DND-41 (cell line): ENCODE measurements at regions not wholly inside any gene's neighbourhood (a gene's known extent, or its start where the extent isn't known, plus 50 kb on each side); places are given as distances from the start of the nearest gene placed in this dataset.

Source experiments
- ATAC-seq: fragments of 200-7000 bp; cut with Tn5 transposase; 3 replicates; pipeline ENCODE4 v1.9.1; 2021; ENCODE audit warnings: low read depth; ENCODE audit not compliant: insufficient read depth
- DNase-seq: peaks from one replicate; pipeline ENCODE4 v3.0.0-alpha.2; 2020
- H2AFZ ChIP-seq: 2 replicates; pipeline ENCODE4 v1.6.0; 2012; ENCODE audit warnings: low read depth, low read length
- H3K27ac ChIP-seq: 2 replicates; pipeline ENCODE4 v1.5.1; 2012; ENCODE audit warnings: low read length, inconsistent platforms
- H3K27me3 ChIP-seq: fragments of 200-600 bp; sonication (generic); 2 replicates; pipeline ENCODE4 v1.6.0; 2012; ENCODE audit warnings: low read length, mild to moderate bottlenecking, inconsistent platforms; ENCODE audit not compliant: insufficient read depth, poor library complexity
- H3K36me3 ChIP-seq: 2 replicates; pipeline ENCODE4 v1.5.1; 2012; ENCODE audit warnings: low read length, inconsistent platforms; ENCODE audit not compliant: insufficient read depth
- H3K4me1 ChIP-seq: 2 replicates; pipeline ENCODE4 v1.5.1; 2012; ENCODE audit warnings: mild to moderate bottlenecking, low read length; ENCODE audit not compliant: insufficient read depth
- H3K4me2 ChIP-seq: 2 replicates; pipeline ENCODE4 v1.6.0; 2012; ENCODE audit warnings: mild to moderate bottlenecking, moderate library complexity, low read length, inconsistent platforms; ENCODE audit not compliant: insufficient read depth
- H3K4me3 ChIP-seq, 2 experiments: fragments of 200-600 bp in 1 of 2; shearing (Covaris generic) in 1 of 2; 2 replicates each; pipeline ENCODE4 v1.5.1; 2012 to 2016; ENCODE audit warnings: inconsistent platforms in 2 of 2, low read length in 2 of 2, mild to moderate bottlenecking in 2 of 2, low read depth in 1 of 2, moderate library complexity in 1 of 2
- H3K79me2 ChIP-seq: 2 replicates; pipeline ENCODE4 v1.6.0; 2012; ENCODE audit warnings: low read length, inconsistent platforms; ENCODE audit not compliant: insufficient read depth
- H3K9ac ChIP-seq: 2 replicates; pipeline ENCODE4 v1.6.0; 2012; ENCODE audit warnings: low read depth, mild to moderate bottlenecking, inconsistent platforms, low read length, moderate library complexity
- H3K9me3 ChIP-seq: 2 replicates; pipeline ENCODE4 v1.5.1; 2012; ENCODE audit warnings: low read length, moderate library complexity, mild to moderate bottlenecking, inconsistent platforms; ENCODE audit not compliant: insufficient read depth, severe bottlenecking
- H4K20me1 ChIP-seq: 2 replicates; pipeline ENCODE4 v1.6.0; 2012; ENCODE audit warnings: low read length; ENCODE audit not compliant: insufficient read depth
- EZH2 ChIP-seq: IDR thresholded peaks from 3 replicates; pipeline ENCODE4 v1.6.1; 2012; ENCODE audit warnings: borderline replicate concordance, low read depth, mild to moderate bottlenecking, moderate library complexity, low read length, inconsistent platforms; ENCODE audit not compliant: severe bottlenecking
- TF ChIP-seq, protein P1 (sequence below): IDR thresholded peaks from 2 replicates; pipeline ENCODE4 v1.5.1; 2012; ENCODE audit warnings: borderline replicate concordance, low read length, moderate library complexity, mild to moderate bottlenecking; ENCODE audit not compliant: poor library complexity, severe bottlenecking; ENCODE audit errors: extremely low read depth

GRCh38 chr6:20013066-20013861, 176.1 kb downstream of the ID4 start:
- Histone ChIP-seq H2AFZ (no peak overlapping the region), H3K4me3 (no peak overlapping the region), H4K20me1 (no peaks in the 10 kb centered on the region), H3K9ac (no peak overlapping the region), H3K79me2 (no peaks in the 10 kb centered on the region), H3K4me2 (no peak overlapping the region), H3K9me3 (no peaks in the 10 kb centered on the region), H3K36me3 (no peaks in the 10 kb centered on the region), H3K27me3 (no peaks in the 10 kb centered on the region), H3K27ac (no peak overlapping the region), H3K4me1 (no peaks in the 10 kb centered on the region)
- no peak for ATAC-seq
- DNase-seq = no peak
- TF ChIP-seq, protein P1, sequence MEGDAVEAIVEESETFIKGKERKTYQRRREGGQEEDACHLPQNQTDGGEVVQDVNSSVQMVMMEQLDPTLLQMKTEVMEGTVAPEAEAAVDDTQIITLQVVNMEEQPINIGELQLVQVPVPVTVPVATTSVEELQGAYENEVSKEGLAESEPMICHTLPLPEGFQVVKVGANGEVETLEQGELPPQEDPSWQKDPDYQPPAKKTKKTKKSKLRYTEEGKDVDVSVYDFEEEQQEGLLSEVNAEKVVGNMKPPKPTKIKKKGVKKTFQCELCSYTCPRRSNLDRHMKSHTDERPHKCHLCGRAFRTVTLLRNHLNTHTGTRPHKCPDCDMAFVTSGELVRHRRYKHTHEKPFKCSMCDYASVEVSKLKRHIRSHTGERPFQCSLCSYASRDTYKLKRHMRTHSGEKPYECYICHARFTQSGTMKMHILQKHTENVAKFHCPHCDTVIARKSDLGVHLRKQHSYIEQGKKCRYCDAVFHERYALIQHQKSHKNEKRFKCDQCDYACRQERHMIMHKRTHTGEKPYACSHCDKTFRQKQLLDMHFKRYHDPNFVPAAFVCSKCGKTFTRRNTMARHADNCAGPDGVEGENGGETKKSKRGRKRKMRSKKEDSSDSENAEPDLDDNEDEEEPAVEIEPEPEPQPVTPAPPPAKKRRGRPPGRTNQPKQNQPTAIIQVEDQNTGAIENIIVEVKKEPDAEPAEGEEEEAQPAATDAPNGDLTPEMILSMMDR = no peak
- TF ChIP-seq EZH2 = no peak

DNA sequence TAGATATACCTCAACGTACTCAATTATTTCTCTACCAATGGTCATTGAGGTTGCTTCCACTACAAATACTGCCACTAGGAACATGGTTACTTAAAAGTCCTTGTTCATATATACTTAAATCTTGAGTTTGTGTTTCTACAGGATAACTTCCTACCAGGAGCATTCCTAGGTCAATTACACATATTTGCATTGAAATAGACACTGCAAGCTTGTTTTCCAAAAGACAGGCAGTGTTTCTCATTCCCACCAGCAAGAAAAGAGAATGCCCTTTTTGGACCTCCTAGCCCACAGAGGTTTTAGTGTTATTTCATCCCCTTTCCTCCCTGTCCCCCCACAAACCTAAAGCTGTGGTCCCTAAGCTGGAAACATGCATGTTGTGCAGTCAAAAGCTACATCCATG, 177.3 kb downstream of the ID4 start:
- Histone ChIP-seq H3K4me3 (no peak overlapping the region), H2AFZ (no peak overlapping the region), H3K9me3 (no peaks in the 10 kb centered on the region), H3K4me1 (no peaks in the 10 kb centered on the region), H3K79me2 (no peaks in the 10 kb centered on the region), H3K4me2 (no peak overlapping the region), H3K27me3 (no peaks in the 10 kb centered on the region), H3K9ac (no peak overlapping the region), H4K20me1 (no peaks in the 10 kb centered on the region), H3K27ac (no peak overlapping the region), H3K36me3 (no peaks in the 10 kb centered on the region)
- DNase-seq (no peak), ATAC-seq (no peak)
- TF ChIP-seq, protein P1 = no peak
- TF ChIP-seq EZH2 = no peak

DNA sequence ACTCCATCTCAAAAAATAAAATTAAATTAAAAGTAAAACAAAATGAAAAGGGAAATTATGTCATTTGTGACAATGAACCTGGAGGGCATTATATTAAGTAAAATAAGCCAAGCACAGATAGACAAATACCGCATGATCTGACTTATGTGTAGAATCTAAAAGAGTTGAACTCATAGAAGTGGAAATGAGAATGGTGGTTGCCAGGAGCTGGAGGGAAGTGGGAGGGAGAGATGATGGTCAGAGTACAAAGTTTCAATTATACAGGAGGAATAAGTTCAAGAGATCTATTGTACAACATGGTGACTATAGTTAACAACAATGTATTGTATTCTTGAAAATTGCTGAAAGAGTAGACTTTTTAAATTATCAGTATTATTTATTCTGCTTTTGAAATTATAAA, 183.4 kb downstream of the ID4 start:
- no peak overlapping the region for H3K9ac ChIP-seq
- no peaks in the 10 kb centered on the region for H3K79me2 ChIP-seq
- no peak for TF ChIP-seq EZH2
- TF ChIP-seq, protein P1 = no peak
- H3K4me2 ChIP-seq = no peak overlapping the region
- no peaks in the 10 kb centered on the region for H3K9me3 ChIP-seq
- H3K27ac ChIP-seq = no peak overlapping the region
- no peak for ATAC-seq
- H3K4me3 ChIP-seq = no peak overlapping the region
- no peak overlapping the region for H2AFZ ChIP-seq
- H3K4me1 ChIP-seq = peaks cover 16% of the 10 kb centered on the region
- no peak for DNase-seq
- H3K36me3 ChIP-seq = no peaks in the 10 kb centered on the region
- no peaks in the 10 kb centered on the region for H3K27me3 ChIP-seq
- H4K20me1 ChIP-seq = no peaks in the 10 kb centered on the region
